GM12878 (cell line): ENCODE measurements at regions not wholly inside any gene's neighbourhood (a gene's known extent, or its start where the extent isn't known, plus 50 kb on each side); places are given as distances from the start of the nearest gene placed in this dataset.

ENCODE experiments used
- ATAC-seq: fragments of 200-7000 bp; cut with Tn5 transposase; 3 replicates; pipeline ENCODE4 v1.9.1; 2020; ENCODE audit warnings: mild to moderate bottlenecking, moderate library complexity
- BruUV-seq: library from RNA; stranded (reverse); fragments of 400-500 nt; replicated peaks from 2 replicates; lab custom pipeline; 2021; lab: Mats Ljungman, UMichigan
- CTCF ChIA-PET: fragments of 300-600 bp; sonication (Branson Sonifier 250); formaldehyde crosslinking; extraction: SDS; loops from one replicate; lab custom pipeline; 2021; ENCODE audit warnings: inconsistent platforms; lab: Yijun Ruan, JAX
- POLR2A ChIA-PET: fragments of 350-600 bp; formaldehyde crosslinking; extraction: SDS; loops from one replicate; lab custom pipeline; 2021; ENCODE audit warnings: inconsistent platforms; lab: Charles Lee
- RAD21 ChIA-PET: fragments of 300-600 bp; sonication (Branson Sonifier 250); formaldehyde crosslinking; loops from one replicate; lab custom pipeline; 2023; ENCODE audit warnings: antibody characterized with exemption; ENCODE audit not compliant: unreplicated experiment; lab: Charles Lee
- SMC1A ChIA-PET: fragments of 300-600 bp; sonication (Branson Sonifier 250); formaldehyde crosslinking; loops from one replicate; lab custom pipeline; 2023; ENCODE audit not compliant: unreplicated experiment, uncharacterized antibody; lab: Charles Lee
- DNase-seq: peaks from one replicate; pipeline ENCODE4 v3.0.0-alpha.2; 2011; ENCODE audit warnings: low read depth, low spot score
- FAIRE-seq: peaks from 3 replicates; lab custom pipeline; 2011; peaks lifted over from hg19 to GRCh38; lab: Jason Lieb, UNC
- H2AFZ ChIP-seq: 2 replicates; pipeline ENCODE4 v1.6.0; 2011; ENCODE audit warnings: low read depth, low read length, control low read depth; ENCODE audit not compliant: control insufficient read depth
- H3K27ac ChIP-seq: 2 replicates; pipeline ENCODE4 v1.5.1; 2011; ENCODE audit warnings: control low read depth; ENCODE audit not compliant: control insufficient read depth, insufficient read depth
- H3K27me3 ChIP-seq, 2 experiments: replicated peaks in 1 of 2; 2 replicates each; pipeline versions ENCODE4 v1.6.0 to v1.6.1; 2011; ENCODE audit warnings: low read length in 1 of 2; ENCODE audit not compliant: control insufficient read depth in 2 of 2, insufficient read depth in 2 of 2
- H3K36me3 ChIP-seq, 2 experiments: 2 replicates each; pipeline ENCODE4 v1.5.1; 2011; ENCODE audit warnings: low read length in 1 of 2; ENCODE audit not compliant: control insufficient read depth in 2 of 2, insufficient read depth in 2 of 2
- H3K4me1 ChIP-seq: 2 replicates; pipeline ENCODE4 v1.6.1; 2011; ENCODE audit warnings: mild to moderate bottlenecking, low read length, moderate library complexity, mixed read lengths; ENCODE audit not compliant: control insufficient read depth, insufficient read depth
- H3K4me2 ChIP-seq: 2 replicates; pipeline ENCODE4 v1.6.0; 2011; ENCODE audit warnings: control low read depth; ENCODE audit not compliant: control insufficient read depth, insufficient read depth
- H3K4me3 ChIP-seq: fragments of 200-600 bp; sonication (generic); 2 replicates; pipeline ENCODE4 v1.5.1; 2016
- H3K79me2 ChIP-seq: 2 replicates; pipeline ENCODE4 v1.6.0; 2011; ENCODE audit warnings: low read length; ENCODE audit not compliant: control insufficient read depth, insufficient read depth
- H3K9ac ChIP-seq: 2 replicates; pipeline ENCODE4 v1.8.0; 2011; ENCODE audit warnings: low read length, control low read depth, mixed read lengths; ENCODE audit not compliant: control insufficient read depth, insufficient read depth
- H3K9me3 ChIP-seq: replicated peaks from 3 replicates; pipeline ENCODE4 v1.5.1; 2011; ENCODE audit warnings: mild to moderate bottlenecking, low read length; ENCODE audit not compliant: control insufficient read depth, insufficient read depth
- H4K20me1 ChIP-seq: 2 replicates; pipeline ENCODE4 v1.6.0; 2011; ENCODE audit not compliant: control insufficient read depth, insufficient read depth
- BCL3 ChIP-seq: IDR thresholded peaks from 2 replicates; pipeline ENCODE4 v1.6.1; 2011; ENCODE audit warnings: borderline replicate concordance, low read depth, mild to moderate bottlenecking, moderate library complexity, low read length; ENCODE audit not compliant: insufficient read depth, poor library complexity, severe bottlenecking
- BHLHE40 ChIP-seq, 2 experiments: fragments of 450-650 bp in 1 of 2; IDR thresholded peaks; 2 replicates each; pipeline ENCODE4 v1.6.1; 2011 to 2017; ENCODE audit warnings: low read depth in 2 of 2, borderline replicate concordance in 1 of 2, improper control_type of control experiment in 1 of 2, low read length in 1 of 2, mild to moderate bottlenecking in 1 of 2
- ETV6 ChIP-seq, 2 experiments: fragments of 450-650 bp in 1 of 2; IDR thresholded peaks in 1 of 2; conservative IDR thresholded peaks in 1 of 2; 2 replicates each; pipeline ENCODE4 v1.6.1; 2014; ENCODE audit warnings: antibody characterized with exemption in 1 of 2, borderline replicate concordance in 1 of 2, low read depth in 1 of 2, mild to moderate bottlenecking in 1 of 2, moderate library complexity in 1 of 2
- FOXM1 ChIP-seq: IDR thresholded peaks from 2 replicates; pipeline ENCODE4 v1.6.1; 2012; ENCODE audit warnings: low read depth, mild to moderate bottlenecking, inconsistent platforms, low read length, moderate library complexity
- HDAC2 ChIP-seq: fragments of 200-600 bp; sonication (generic); IDR thresholded peaks from 2 replicates; pipeline ENCODE4 v1.6.1; 2017
- HDAC6 ChIP-seq: fragments of 200-600 bp; sonication (generic); IDR thresholded peaks from one replicate; pipeline ENCODE4 v1.8.0; 2017; ENCODE audit warnings: antibody characterized with exemption; ENCODE audit not compliant: unreplicated experiment
- KAT2A ChIP-seq: conservative IDR thresholded peaks from 2 replicates; pipeline ENCODE4 v1.6.1; 2011; ENCODE audit warnings: low read depth, low read length; ENCODE audit not compliant: control insufficient read depth
- NR2C1 ChIP-seq: fragments of 450-650 bp; IDR thresholded peaks from 2 replicates; pipeline ENCODE4 v1.6.1; 2017; ENCODE audit warnings: antibody characterized with exemption, mild to moderate bottlenecking, moderate library complexity
- PAX8 ChIP-seq: fragments of 450-650 bp; IDR thresholded peaks from 2 replicates; pipeline ENCODE4 v1.6.1; 2017; ENCODE audit warnings: mild to moderate bottlenecking, moderate library complexity
- RELB ChIP-seq: fragments of 450-650 bp; IDR thresholded peaks from 2 replicates; pipeline ENCODE4 v1.6.1; 2017; ENCODE audit warnings: low read depth, mild to moderate bottlenecking, moderate library complexity
- RUNX3 ChIP-seq: IDR thresholded peaks from 2 replicates; pipeline ENCODE4 v1.6.1; 2012; ENCODE audit warnings: low read length, inconsistent platforms
- SIN3A ChIP-seq: IDR thresholded peaks from 2 replicates; pipeline ENCODE4 v1.6.1; 2012; ENCODE audit warnings: low read depth, low read length, improper control_type of control experiment
- ZBED1 ChIP-seq: IDR thresholded peaks from 2 replicates; pipeline ENCODE4 v1.6.1; 2016; ENCODE audit warnings: borderline replicate concordance
- ZBTB40 ChIP-seq: fragments of 450-650 bp; IDR thresholded peaks from 2 replicates; pipeline ENCODE4 v1.6.1; 2016; ENCODE audit warnings: mild to moderate bottlenecking, moderate library complexity, borderline replicate concordance
- ZNF217 ChIP-seq: fragments of 450-650 bp; IDR thresholded peaks from 2 replicates; pipeline ENCODE4 v1.6.1; 2017; ENCODE audit warnings: antibody characterized with exemption, mild to moderate bottlenecking
- WGBS: methylation state at CpG from one replicate; pipeline ENCODE4 v1.1.6; 2016; ENCODE audit warnings: low lambda C conversion rate; ENCODE audit not compliant: insufficient replicate concordance, insufficient coverage; ENCODE audit errors: missing lambda C conversion rate; 5-methylcytosine and 5-hydroxymethylcytosine counted together
- in situ Hi-C: fragments of 300-500 bp; cut with MboI; formaldehyde crosslinking; loops from 9 replicates; pipeline ENCODE4 v1.14.3; 2018; ENCODE audit warnings: mixed read lengths
- intact Hi-C: fragments of 100-400 bp; cut with micrococcal nuclease; formaldehyde crosslinking; loops from one replicate; pipeline ENCODE4 v1.14.2; 2022; ENCODE audit not compliant: unreplicated experiment

GRCh38 chr17:27240086-27240801, 53.7 kb upstream of the WSB1 start:
- H3K9me3 ChIP-seq, result no peaks in the 10 kb centered on the region
- H2AFZ ChIP-seq, result no peak overlapping the region
- no peak overlapping the region for H3K4me3 ChIP-seq
- no peaks in the 10 kb centered on the region for H3K27me3 ChIP-seq
- 94% methylated on average over 10 of the region's 10 CpGs for WGBS
- no peak overlapping the region for H3K27ac ChIP-seq
- no peaks in the 10 kb centered on the region for H4K20me1 ChIP-seq
- ChIA-PET RAD21 (interaction anchor here (0.7 to 8.1 kb wide), 11 partner anchors 21 to 232 kb away, joined by 3 to 156 read pairs (median 7); no protein-coding TSS in a partner anchor), SMC1A (interaction anchor here (0.6 to 8.1 kb wide), 9 partner anchors 10 to 563 kb away, joined by 3 to 137 read pairs (median 5); no protein-coding TSS in a partner anchor), CTCF (interaction anchor here (0.6 to 9.1 kb wide), 12 partner anchors 12 to 415 kb away, joined by 3 to 129 read pairs (median 33); partner anchors contain the start of gene WSB1), POLR2A (interaction anchor here (0.6 kb wide), 1 partner anchor 336 kb away, joined by 3 read pairs; no protein-coding TSS in a partner anchor)
- no peaks in the 10 kb centered on the region for H3K79me2 ChIP-seq
- DNase-seq (no peak), ATAC-seq (no peak), FAIRE-seq (no peak)
- no peaks in the 10 kb centered on the region for H3K36me3 ChIP-seq
- H3K4me2 ChIP-seq, result no peak overlapping the region
- peaks cover 43% of the 10 kb centered on the region for H3K4me1 ChIP-seq
- BruUV-seq, result no TSS peak
- in situ Hi-C loops, result loop anchor here (5.0 kb wide), 1 partner anchor 417 kb away; no protein-coding TSS in a partner anchor
- intact Hi-C loops, result loop anchor here (2.0 to 5.0 kb wide), 2 partner anchors 55 to 412 kb away; partner anchors contain the start of gene WSB1
- no peak overlapping the region for H3K9ac ChIP-seq
- TF ChIP-seq NR2C1 (no peak), ZBTB40 (no peak), HDAC2 (no peak), ETV6 (conservative IDR thresholded peaks at IDR 0.05 in 1 of 2, IDR thresholded peaks at IDR 0.05 in 1 of 2; ENCODE audit: borderline replicate concordance in 1 of 2, low read depth in 1 of 2) (no peak), HDAC6 (no peak), RUNX3 (no peak), ZNF217 (no peak), ZBED1 (no peak), BCL3 (no peak), FOXM1 (no peak), BHLHE40 (IDR thresholded peaks at IDR 0.05; ENCODE audit: borderline replicate concordance in 1 of 2, low read depth in 2 of 2, low read length in 1 of 2) (no peak), RELB (no peak), SIN3A (no peak), KAT2A (no peak), PAX8 (no peak)
